Parathyroid adenoma (tissue), 2 donors: ENCODE measurements at regions not wholly inside any gene's neighbourhood (a gene's known extent, or its start where the extent isn't known, plus 50 kb on each side); places are given as distances from the start of the nearest gene placed in this dataset.
"Not testable (repeated sequence)": the region's sequence is repeated elsewhere in the genome, so short reads cannot be mapped to it uniquely, and the experiment has no call there.

Experiments
- H2AFZ ChIP-seq: fragments of 300-600 bp; sonication (generic); one replicate; pipeline ENCODE4 v1.7.0; 2017; ENCODE audit warnings: antibody characterized with exemption, mild to moderate bottlenecking
- H3K27ac ChIP-seq: fragments of 300-600 bp; sonication (generic); one replicate; pipeline ENCODE4 v1.7.0; 2017
- H3K27me3 ChIP-seq: fragments of 300-600 bp; sonication (generic); one replicate; pipeline ENCODE4 v1.7.0; 2017; ENCODE audit warnings: low read length; ENCODE audit not compliant: control insufficient read depth, insufficient read depth
- H3K36me3 ChIP-seq: fragments of 300-600 bp; sonication (generic); one replicate; pipeline ENCODE4 v1.7.0; 2017; ENCODE audit warnings: low read length; ENCODE audit not compliant: control insufficient read depth, insufficient read depth
- H3K4me1 ChIP-seq: fragments of 300-600 bp; sonication (generic); one replicate; pipeline ENCODE4 v1.7.0; 2017; ENCODE audit warnings: control low read depth
- H3K4me2 ChIP-seq: fragments of 300-600 bp; sonication (generic); one replicate; pipeline ENCODE4 v1.7.0; 2017; ENCODE audit warnings: low read length
- H3K4me3 ChIP-seq: fragments of 300-600 bp; sonication (generic); one replicate; pipeline ENCODE4 v1.7.0; 2017; ENCODE audit warnings: low read depth, low read length
- H3K79me2 ChIP-seq: fragments of 300-600 bp; sonication (generic); one replicate; pipeline ENCODE4 v1.7.0; 2017; ENCODE audit warnings: control low read depth
- H3K9ac ChIP-seq: fragments of 300-600 bp; sonication (generic); one replicate; pipeline ENCODE4 v1.7.0; 2017; ENCODE audit warnings: mild to moderate bottlenecking
- H3K9me3 ChIP-seq: fragments of 300-600 bp; sonication (generic); one replicate; pipeline ENCODE4 v1.7.0; 2017; ENCODE audit warnings: low read length; ENCODE audit not compliant: control insufficient read depth
- CTCF ChIP-seq: fragments of 300-600 bp; sonication (generic); IDR thresholded peaks from one replicate; pipeline ENCODE4 v1.7.0; 2017; ENCODE audit warnings: antibody characterized with exemption, mild to moderate bottlenecking
- donor health status: primary hyperparathyroidism.

- H3K4me3 ChIP-seq, result no peak overlapping the region
- H3K9me3 ChIP-seq, result no peaks in the 10 kb centered on the region
- H3K9ac ChIP-seq, result no peak overlapping the region
- H3K27ac ChIP-seq, result no peak overlapping the region
- H3K4me1 ChIP-seq, result no peaks in the 10 kb centered on the region
- H2AFZ ChIP-seq, result no peak overlapping the region
- no peak for TF ChIP-seq CTCF
- H3K27me3 ChIP-seq, result no peaks in the 10 kb centered on the region
- H3K36me3 ChIP-seq, result no peaks in the 10 kb centered on the region
- no peak overlapping the region for H3K4me2 ChIP-seq
- H3K79me2 ChIP-seq, result no peaks in the 10 kb centered on the region
Measured at GRCh38 chr5:106796081-106796480, 874.7 kb downstream of the EFNA5 start.

- H3K4me1 ChIP-seq, result no peaks in the 10 kb centered on the region
- no peaks in the 10 kb centered on the region for H3K9me3 ChIP-seq
- no peak overlapping the region for H3K4me2 ChIP-seq
- no peak overlapping the region for H2AFZ ChIP-seq
- no peaks in the 10 kb centered on the region for H3K79me2 ChIP-seq
- H3K9ac ChIP-seq, result no peak overlapping the region
- no peak overlapping the region for H3K27ac ChIP-seq
- no peak overlapping the region for H3K4me3 ChIP-seq
- no peak for TF ChIP-seq CTCF
- H3K36me3 ChIP-seq, result no peaks in the 10 kb centered on the region
- no peaks in the 10 kb centered on the region for H3K27me3 ChIP-seq
Measured at GRCh38 chr5:106784846-106785245, 885.9 kb downstream of the EFNA5 start.

- TF ChIP-seq CTCF, result no peak
Measured at GRCh38 chr5:106780355-106780754, 890.4 kb downstream of the EFNA5 start.

GRCh38 chr5:106776515-106776914 lies 894.2 kb downstream of the EFNA5 start:
- H3K4me2 ChIP-seq, H3K36me3 ChIP-seq, H3K4me3 ChIP-seq, H3K27ac ChIP-seq, H3K9ac ChIP-seq, H2AFZ ChIP-seq, H3K9me3 ChIP-seq, H3K79me2 ChIP-seq, H3K27me3 ChIP-seq, H3K4me1 ChIP-seq: not testable (repeated sequence)

More at GRCh38 chr5:106780355-106780754, 890.4 kb downstream of the EFNA5 start:
- Histone ChIP-seq H3K9ac (no peak overlapping the region), H3K27me3 (no peaks in the 10 kb centered on the region), H3K4me1 (no peaks in the 10 kb centered on the region), H3K4me3 (no peak overlapping the region), H3K4me2 (no peak overlapping the region), H3K36me3 (no peaks in the 10 kb centered on the region), H3K9me3 (no peaks in the 10 kb centered on the region), H3K27ac (no peak overlapping the region), H2AFZ (no peak overlapping the region), H3K79me2 (no peaks in the 10 kb centered on the region)

- Histone ChIP-seq H3K27me3 (no peaks in the 10 kb centered on the region), H3K4me3 (no peak overlapping the region), H3K9ac (no peak overlapping the region), H3K79me2 (no peaks in the 10 kb centered on the region), H3K4me2 (no peak overlapping the region), H2AFZ (no peak overlapping the region), H3K36me3 (no peaks in the 10 kb centered on the region), H3K27ac (no peak overlapping the region), H3K9me3 (no peaks in the 10 kb centered on the region), H3K4me1 (no peaks in the 10 kb centered on the region)
- TF ChIP-seq CTCF, result no peak
Measured at GRCh38 chr5:106768392-106768791, 902.3 kb downstream of the EFNA5 start.
